IMR-90 (cell line): ENCODE measurements at regions not wholly inside any gene's neighbourhood (a gene's known extent, or its start where the extent isn't known, plus 50 kb on each side); places are given as distances from the start of the nearest gene placed in this dataset.

Experiments
- ATAC-seq: fragments of 200-7000 bp; cut with Tn5 transposase; 2 replicates; pipeline ENCODE4 v1.9.1; 2020; ENCODE audit warnings: low read depth, mild to moderate bottlenecking, moderate library complexity
- BruUV-seq: library from RNA; stranded (reverse); fragments of 400-500 nt; replicated peaks from 2 replicates; lab custom pipeline; 2021; lab: Mats Ljungman, UMichigan
- CTCF ChIA-PET: fragments of 300-600 bp; formaldehyde crosslinking; extraction: SDS; loops from one replicate; lab custom pipeline; 2021; ENCODE audit warnings: antibody characterized with exemption; lab: Yijun Ruan, JAX
- POLR2A ChIA-PET: fragments of 300-600 bp; sonication (Branson Sonifier 250); formaldehyde crosslinking; loops from one replicate; lab custom pipeline; 2022; ENCODE audit warnings: antibody characterized with exemption; ENCODE audit not compliant: unreplicated experiment; lab: Charles Lee
- DNase-seq: peaks from one replicate; pipeline ENCODE4 v3.0.0; 2013
- H2AFZ ChIP-seq: replicated peaks from 2 replicates; pipeline ENCODE3; 2013; ENCODE audit warnings: low read length, mild to moderate bottlenecking; ENCODE audit not compliant: poor library complexity
- H2AK5ac ChIP-seq: 2 replicates; pipeline ENCODE4 v1.6.1; 2013; ENCODE audit warnings: low read depth, low read length, inconsistent platforms
- H2AK9ac ChIP-seq: replicated peaks from 2 replicates; pipeline ENCODE3; 2013; ENCODE audit warnings: mild to moderate bottlenecking, low read depth, low read length, moderate library complexity; ENCODE audit not compliant: poor library complexity
- H2BK120ac ChIP-seq: 2 replicates; pipeline ENCODE4 v1.6.1; 2013; ENCODE audit warnings: low read depth, low read length, inconsistent platforms
- H2BK15ac ChIP-seq: 3 replicates; pipeline ENCODE4 v1.6.1; 2013; ENCODE audit warnings: low read depth, low read length, inconsistent platforms
- H2BK20ac ChIP-seq: 2 replicates; pipeline ENCODE4 v1.6.1; 2013; ENCODE audit warnings: low read depth, mild to moderate bottlenecking, inconsistent platforms, low read length, moderate library complexity
- H2BK5ac ChIP-seq: 2 replicates; pipeline ENCODE4 v1.6.1; 2013; ENCODE audit warnings: mild to moderate bottlenecking, low read depth, low read length, inconsistent platforms; ENCODE audit not compliant: poor library complexity, severe bottlenecking
- H3K14ac ChIP-seq: replicated peaks from 2 replicates; pipeline ENCODE4 v1.6.1; 2013; ENCODE audit warnings: low read depth, low read length, inconsistent platforms
- H3K18ac ChIP-seq: 2 replicates; pipeline ENCODE4 v1.6.1; 2013; ENCODE audit warnings: low read depth, low read length, control low read depth
- H3K23ac ChIP-seq: 2 replicates; pipeline ENCODE4 v1.6.1; 2013; ENCODE audit warnings: low read depth, low read length, inconsistent platforms
- H3K27ac ChIP-seq: 2 replicates; pipeline ENCODE4 v1.5.1; 2013; ENCODE audit warnings: mild to moderate bottlenecking, control low read depth, low read length; ENCODE audit not compliant: insufficient read depth
- H3K27me3 ChIP-seq: 2 replicates; pipeline ENCODE4 v1.6.1; 2013; ENCODE audit warnings: low read length; ENCODE audit not compliant: control insufficient read depth, insufficient read depth
- H3K36me3 ChIP-seq: 2 replicates; pipeline ENCODE4 v1.6.1; 2013; ENCODE audit warnings: low read length, mixed read lengths; ENCODE audit not compliant: control insufficient read depth, insufficient read depth
- H3K4ac ChIP-seq: 2 replicates; pipeline ENCODE4 v1.6.1; 2013; ENCODE audit warnings: low read depth, low read length, inconsistent platforms
- H3K4me1 ChIP-seq: 2 replicates; pipeline ENCODE4 v1.6.1; 2013; ENCODE audit warnings: low read length, mixed read lengths; ENCODE audit not compliant: control insufficient read depth, insufficient read depth
- H3K4me2 ChIP-seq: 2 replicates; pipeline ENCODE4 v1.6.1; 2013; ENCODE audit warnings: low read depth, mild to moderate bottlenecking, control low read depth, low read length, moderate library complexity
- H3K4me3 ChIP-seq: 2 replicates; pipeline ENCODE4 v1.5.1; 2013; ENCODE audit warnings: low read depth, mild to moderate bottlenecking, control low read depth, low read length, moderate library complexity; ENCODE audit not compliant: insufficient read depth
- H3K56ac ChIP-seq: 2 replicates; pipeline ENCODE4 v1.6.1; 2013; ENCODE audit warnings: low read length, inconsistent platforms; ENCODE audit not compliant: insufficient read depth; ENCODE audit errors: extremely low read depth
- H3K79me1 ChIP-seq, 2 experiments: 2 replicates each; pipeline ENCODE4 v1.6.1; 2013; ENCODE audit warnings: low read length in 2 of 2, inconsistent platforms in 1 of 2, low read depth in 1 of 2
- H3K9ac ChIP-seq: 2 replicates; pipeline ENCODE4 v1.6.1; 2013; ENCODE audit warnings: low read depth, low read length, control low read depth
- H3K9me1 ChIP-seq: 2 replicates; pipeline ENCODE4 v1.6.1; 2013; ENCODE audit warnings: low read length, inconsistent platforms; ENCODE audit not compliant: insufficient read depth
- H3K9me3 ChIP-seq: 2 replicates; pipeline ENCODE4 v1.6.1; 2013; ENCODE audit warnings: low read length; ENCODE audit not compliant: control insufficient read depth, insufficient read depth
- H4K20me1 ChIP-seq: 2 replicates; pipeline ENCODE4 v1.6.1; 2013; ENCODE audit warnings: low read length, inconsistent platforms; ENCODE audit not compliant: insufficient read depth
- H4K5ac ChIP-seq: 2 replicates; pipeline ENCODE4 v1.6.1; 2013; ENCODE audit warnings: mild to moderate bottlenecking, low read depth, low read length, control low read depth
- H4K8ac ChIP-seq, 2 experiments: 2 replicates each; pipeline ENCODE4 v1.6.1; 2013; ENCODE audit warnings: low read depth in 2 of 2, low read length in 2 of 2, control low read depth in 1 of 2, inconsistent platforms in 1 of 2
- H4K91ac ChIP-seq: 2 replicates; pipeline ENCODE4 v1.6.1; 2013; ENCODE audit warnings: low read depth, low read length, inconsistent platforms; ENCODE audit not compliant: insufficient read depth
- BHLHE40 ChIP-seq: fragments of 150-350 bp; IDR thresholded peaks from 2 replicates; pipeline ENCODE4 v1.6.1; 2016; ENCODE audit warnings: mild to moderate bottlenecking, low read depth, low read length
- CHD1 ChIP-seq: IDR thresholded peaks from 2 replicates; pipeline ENCODE4 v1.6.1; 2012; ENCODE audit warnings: low read depth, low read length, improper control_type of control experiment
- CTCF ChIP-seq: conservative IDR thresholded peaks from 2 replicates; pipeline ENCODE4 v1.5.1; 2012; ENCODE audit warnings: mild to moderate bottlenecking, low read depth, low read length, improper control_type of control experiment
- FOS ChIP-seq: fragments of 150-350 bp; IDR thresholded peaks from 2 replicates; pipeline ENCODE4 v1.6.1; 2016; ENCODE audit warnings: low read depth, low read length
- MAFK ChIP-seq: IDR thresholded peaks from 2 replicates; pipeline ENCODE4 v1.6.1; 2012; ENCODE audit warnings: low read depth, low read length, improper control_type of control experiment
- RAD21 ChIP-seq: IDR thresholded peaks from 2 replicates; pipeline ENCODE4 v1.6.1; 2012; ENCODE audit warnings: low read length, improper control_type of control experiment
- RCOR1 ChIP-seq: IDR thresholded peaks from 2 replicates; pipeline ENCODE4 v1.6.1; 2012; ENCODE audit warnings: mild to moderate bottlenecking, low read length, improper control_type of control experiment; ENCODE audit not compliant: insufficient replicate concordance
- SMC3 ChIP-seq: fragments of 150-350 bp; IDR thresholded peaks from 2 replicates; pipeline ENCODE4 v1.6.1; 2016; ENCODE audit warnings: low read depth, mild to moderate bottlenecking, antibody characterized with exemption, low read length, moderate library complexity
- WGBS, 2 experiments: methylation state at CpG; one replicate each; pipeline versions ENCODE4 v1.1.5 to v1.1.7; 2013; ENCODE audit warnings: missing lambda C conversion rate in 2 of 2; ENCODE audit not compliant: insufficient read length in 1 of 2; ENCODE audit errors: extremely low coverage in 2 of 2; 5-methylcytosine and 5-hydroxymethylcytosine counted together
- dilution Hi-C: fragments of 300-500 bp; cut with HindIII; formaldehyde crosslinking; loops from one replicate; pipeline ENCODE4 v1.14.3; 2018; ENCODE audit warnings: low sequenced_read_pairs; ENCODE audit not compliant: unreplicated experiment
- in situ Hi-C: fragments of 300-500 bp; cut with MboI; formaldehyde crosslinking; loops from 3 replicates; pipeline ENCODE4 v1.14.3; 2019; ENCODE audit warnings: low sequenced_read_pairs, inconsistent platforms, mixed read lengths
- intact Hi-C: fragments of 100-400 bp; cut with micrococcal nuclease; formaldehyde crosslinking; loops from 2 replicates; pipeline ENCODE4 v1.10.0; 2022

DNA sequence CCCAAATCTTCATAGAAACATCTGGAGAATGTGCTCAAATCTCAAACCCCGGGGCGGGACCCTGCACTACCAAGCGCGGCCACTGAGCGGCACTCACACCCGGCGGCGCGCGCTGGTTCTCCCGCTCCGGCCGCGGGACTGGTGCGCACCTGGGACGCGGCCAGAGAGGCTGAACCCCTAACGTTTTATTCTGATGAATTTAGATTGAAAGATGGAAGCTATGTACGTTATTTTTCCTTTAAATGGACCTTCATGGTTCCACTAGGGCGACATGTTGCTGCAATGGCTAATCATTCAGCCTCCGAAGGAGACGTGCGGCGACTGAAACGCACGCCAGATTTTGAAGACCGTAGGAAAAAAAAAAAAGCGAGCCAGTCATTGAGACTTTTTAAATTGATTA is 107.0 kb upstream of the INSIG1 start:
- POLR2A ChIA-PET = no interaction called here
- no peak overlapping the region for H2BK15ac ChIP-seq
- no peak overlapping the region for H3K18ac ChIP-seq
- H4K8ac ChIP-seq = no peak overlapping the region
- H3K27me3 ChIP-seq = peaks cover 2% of the 10 kb centered on the region
- peaks cover 8% of the 10 kb centered on the region for H3K9me3 ChIP-seq
- no peak overlapping the region for H2BK120ac ChIP-seq
- H3K36me3 ChIP-seq = no peaks in the 10 kb centered on the region
- no peak overlapping the region for H4K5ac ChIP-seq
- peak overlapping the region; percentile 47 for H2AFZ ChIP-seq
- H2AK9ac ChIP-seq = no peak overlapping the region
- H3K56ac ChIP-seq = no peak overlapping the region
- in situ Hi-C loops (loop anchor here (10.0 kb wide), 1 partner anchor 154 kb away; no protein-coding TSS in a partner anchor), dilution Hi-C loops (no loop called here), intact Hi-C loops (loop anchor here (1.0 to 5.0 kb wide), 3 partner anchors 109 to 263 kb away; no protein-coding TSS in a partner anchor)
- no peak overlapping the region for H3K23ac ChIP-seq
- no peak overlapping the region for H3K4ac ChIP-seq
- H2BK20ac ChIP-seq = no peak overlapping the region
- H3K9me1 ChIP-seq = no peaks in the 10 kb centered on the region
- BruUV-seq = no TSS peak
- no peaks in the 10 kb centered on the region for H3K4me1 ChIP-seq
- TF ChIP-seq MAFK = no peak
- peak; percentile 83 for TF ChIP-seq CTCF
- TF ChIP-seq FOS = no peak
- TF ChIP-seq RCOR1 = no peak
- TF ChIP-seq BHLHE40 = no peak
- TF ChIP-seq RAD21 = peak; percentile 94
- no peak for TF ChIP-seq CHD1
- TF ChIP-seq SMC3 = peak; percentile 85
- ATAC-seq = peak; percentile 97
- CTCF ChIA-PET = interaction anchor here (0.6 to 2.5 kb wide), 4 partner anchors 14 to 159 kb away, joined by 3 to 15 read pairs (median 5); partner anchors contain the start of gene INSIG1
- H2AK5ac ChIP-seq = no peak overlapping the region
- H2BK5ac ChIP-seq = no peak overlapping the region
- WGBS, 2 experiments = 0% methylated on average over 1 of the region's 28 CpGs; no CpG with 5 or more reads in 1 of the 2 experiments
- H3K4me3 ChIP-seq = no peak overlapping the region
- H3K4me2 ChIP-seq = peak overlapping the region; percentile 82
- H4K20me1 ChIP-seq = no peaks in the 10 kb centered on the region
- H3K9ac ChIP-seq = no peak overlapping the region
- no peak for DNase-seq
- H3K79me1 ChIP-seq = no peaks in the 10 kb centered on the region
- no peak overlapping the region for H4K91ac ChIP-seq
- H3K14ac ChIP-seq = no peak overlapping the region
- no peak overlapping the region for H3K27ac ChIP-seq
